ENCODE measurements at regions not wholly inside any gene's neighbourhood (a gene's known extent, or its start where the extent isn't known, plus 50 kb on each side); places are given as distances from the start of the nearest gene placed in this dataset.

DNA sequence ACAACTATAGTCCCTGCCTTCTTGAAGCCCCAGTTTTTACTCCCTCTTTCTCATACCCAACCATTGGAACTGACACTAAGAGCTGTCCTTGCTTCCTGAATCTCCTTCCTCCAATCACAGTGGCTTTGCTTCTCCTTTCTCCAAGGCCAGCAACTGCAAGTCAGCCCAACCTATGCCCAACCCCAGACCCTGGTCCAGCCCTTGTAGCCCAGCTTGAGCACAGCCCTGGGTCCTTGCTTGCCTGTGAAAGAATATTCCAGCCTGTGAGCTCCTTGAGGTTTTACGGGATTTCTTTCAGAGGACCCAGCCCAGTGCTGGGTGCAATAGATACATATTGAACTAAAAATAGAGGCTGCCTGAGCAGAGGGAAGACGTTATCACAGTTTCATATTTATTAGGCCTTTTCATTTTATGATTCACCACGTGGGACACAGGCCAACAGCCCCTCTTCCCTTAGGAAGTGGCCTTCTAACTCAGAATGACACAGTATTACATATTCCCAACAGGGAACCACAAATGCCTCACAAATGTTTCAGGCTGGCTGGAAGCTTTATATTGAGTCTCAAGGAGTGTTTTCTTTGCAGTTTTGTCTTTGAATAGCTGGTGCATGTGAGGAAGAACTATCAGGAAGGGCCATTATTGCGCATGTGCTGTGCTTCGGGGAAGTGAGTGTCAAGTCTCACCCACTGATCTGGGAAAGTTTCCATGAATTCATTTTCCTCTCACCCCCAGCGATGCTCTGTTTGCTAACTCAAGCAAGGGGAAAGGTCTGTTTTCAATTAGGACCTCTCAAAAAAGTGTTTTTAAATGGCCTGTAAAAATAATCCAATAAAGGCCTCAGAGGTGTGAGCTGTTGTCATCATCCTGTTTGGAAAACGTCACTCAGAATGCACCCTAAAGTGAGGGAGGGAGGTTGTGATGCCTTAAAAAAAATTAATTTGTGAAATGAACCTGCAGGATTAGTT is 92.3 kb upstream of the NFIA start:
- Histone ChIP-seq H3K27me3 (ENCODE audit: control insufficient read depth in 2 of 2, insufficient read depth in 1 of 2, low read length in 1 of 2) (no peaks in the 10 kb centered on the region), H3K36me3 (ENCODE audit: control insufficient read depth in 2 of 2, insufficient read depth in 2 of 2, low read length in 1 of 2) (no peaks in the 10 kb centered on the region), H3K27ac (ENCODE audit: low read depth in 1 of 2, low read length in 1 of 2) (no peak overlapping the region), H3K4me3 (ENCODE audit: low read length in 2 of 2) (no peak overlapping the region), H3K4me1 (ENCODE audit: control insufficient read depth in 2 of 2, insufficient read depth in 2 of 2, low read length in 2 of 2) (no peaks in the 10 kb centered on the region), H3K9me3 (ENCODE audit: control insufficient read depth in 2 of 2, insufficient read depth in 1 of 2, low read length in 1 of 2) (no peaks in the 10 kb centered on the region)
- no peak for DNase-seq (ENCODE audit: low read depth in 6 of 9, low spot score in 9 of 9)
- WGBS, result 83% methylated on average over 7 of the region's 7 CpGs

DNA sequence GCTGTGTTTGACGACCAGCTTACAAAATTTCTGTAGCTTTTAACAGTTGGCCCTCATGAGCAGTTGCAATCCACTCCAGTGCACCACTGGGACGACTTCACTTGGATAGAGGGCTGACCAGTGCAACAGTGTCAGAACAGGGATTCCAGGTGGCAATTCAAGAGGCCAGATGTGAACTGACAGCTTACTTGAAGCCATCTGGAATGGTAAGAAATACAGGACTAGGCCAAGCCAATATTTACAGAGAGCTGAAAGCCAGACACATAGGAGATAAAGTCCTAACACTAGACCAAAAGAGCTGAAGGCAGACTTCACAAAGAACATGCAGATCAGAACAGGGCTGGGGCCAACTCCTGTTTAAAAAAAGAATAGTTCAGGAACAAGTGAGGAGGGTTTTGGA is 93.5 kb upstream of the NFIA start:
- WGBS, result 97% methylated on average over 2 of the region's 2 CpGs
- H3K27me3 ChIP-seq (ENCODE audit: control insufficient read depth in 2 of 2, insufficient read depth in 1 of 2, low read length in 1 of 2), result no peaks in the 10 kb centered on the region

DNA sequence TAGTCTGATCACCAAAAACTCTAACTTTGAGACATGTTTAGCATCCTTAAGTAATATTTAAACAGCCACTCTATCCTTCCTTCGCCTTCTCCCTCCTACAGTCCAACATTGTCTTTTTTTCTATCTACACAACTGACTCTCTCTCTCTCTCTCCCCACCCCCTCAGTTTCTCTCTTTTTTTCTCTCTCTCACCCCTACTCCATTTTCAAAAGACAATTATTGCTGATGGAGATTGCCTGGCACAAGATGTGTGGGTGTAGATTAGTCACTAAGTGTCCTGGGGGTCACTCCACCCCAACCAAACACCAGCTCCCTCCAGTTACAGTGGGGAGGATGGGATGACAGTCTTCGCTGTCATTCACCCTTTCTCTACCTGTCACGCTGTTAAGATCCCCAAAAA is 94.5 kb upstream of the NFIA start:
- H3K36me3 ChIP-seq (ENCODE audit: control insufficient read depth in 2 of 2, insufficient read depth in 2 of 2, low read length in 1 of 2), result no peaks in the 10 kb centered on the region
- no peaks in the 10 kb centered on the region for H3K9me3 ChIP-seq (ENCODE audit: control insufficient read depth in 2 of 2, insufficient read depth in 1 of 2, low read length in 1 of 2)
- H3K27ac ChIP-seq (ENCODE audit: low read depth in 1 of 2, low read length in 1 of 2), result no peak overlapping the region
- 97% methylated on average over 3 of the region's 3 CpGs for WGBS
- H3K4me1 ChIP-seq (ENCODE audit: control insufficient read depth in 2 of 2, insufficient read depth in 2 of 2, low read length in 2 of 2), result peaks cover 0 to 9% of the 10 kb centered on the region in 2 donors
- no peak for DNase-seq (ENCODE audit: low read depth in 6 of 9, low spot score in 9 of 9)
- no peaks in the 10 kb centered on the region for H3K27me3 ChIP-seq (ENCODE audit: control insufficient read depth in 2 of 2, insufficient read depth in 1 of 2, low read length in 1 of 2)
- H3K4me3 ChIP-seq (ENCODE audit: low read length in 2 of 2), result no peak overlapping the region

More for the DNA sequence above, 93.5 kb upstream of the NFIA start:
- Histone ChIP-seq H3K9me3 (ENCODE audit: control insufficient read depth in 2 of 2, insufficient read depth in 1 of 2, low read length in 1 of 2) (no peaks in the 10 kb centered on the region), H3K4me3 (ENCODE audit: low read length in 2 of 2) (no peak overlapping the region), H3K4me1 (ENCODE audit: control insufficient read depth in 2 of 2, insufficient read depth in 2 of 2, low read length in 2 of 2) (peaks cover 0 to 5% of the 10 kb centered on the region in 2 donors), H3K36me3 (ENCODE audit: control insufficient read depth in 2 of 2, insufficient read depth in 2 of 2, low read length in 1 of 2) (no peaks in the 10 kb centered on the region), H3K27ac (ENCODE audit: low read depth in 1 of 2, low read length in 1 of 2) (no peak overlapping the region)
- DNase-seq (ENCODE audit: low read depth in 6 of 9, low spot score in 9 of 9), result no peak

GRCh38 chr1:60984062-60984799 is 98.1 kb upstream of the NFIA start:
- peaks cover 0 to 9% of the 10 kb centered on the region in 2 donors for H3K4me1 ChIP-seq (ENCODE audit: control insufficient read depth in 2 of 2, insufficient read depth in 2 of 2, low read length in 2 of 2)
- no peaks in the 10 kb centered on the region for H3K9me3 ChIP-seq (ENCODE audit: control insufficient read depth in 2 of 2, insufficient read depth in 1 of 2, low read length in 1 of 2)
- H3K27me3 ChIP-seq (ENCODE audit: control insufficient read depth in 2 of 2, insufficient read depth in 1 of 2, low read length in 1 of 2), result no peaks in the 10 kb centered on the region
- peak overlapping the region; percentile 46 to 53 for H3K27ac ChIP-seq (ENCODE audit: low read depth in 1 of 2, low read length in 1 of 2)
- WGBS, result 90% methylated on average over 7 of the region's 7 CpGs
- H3K36me3 ChIP-seq (ENCODE audit: control insufficient read depth in 2 of 2, insufficient read depth in 2 of 2, low read length in 1 of 2), result no peaks in the 10 kb centered on the region
- DNase-seq (ENCODE audit: low read depth in 6 of 9, low spot score in 9 of 9), result no peak
- no peak overlapping the region for H3K4me3 ChIP-seq (ENCODE audit: low read length in 2 of 2)

GRCh38 chr1:60983701-60984061 is 98.7 kb upstream of the NFIA start:
- H3K4me1 ChIP-seq (ENCODE audit: control insufficient read depth in 2 of 2, insufficient read depth in 2 of 2, low read length in 2 of 2), result peaks cover 0 to 9% of the 10 kb centered on the region in 2 donors
- whole genome bisulfite sequencing, result 82% methylated on average over 8 of the region's 8 CpGs
- peak overlapping the region; percentile 31 to 69 for H3K27ac ChIP-seq (ENCODE audit: low read depth in 1 of 2, low read length in 1 of 2)
- H3K4me3 ChIP-seq (ENCODE audit: low read length in 2 of 2), result no peak overlapping the region
- no peaks in the 10 kb centered on the region for H3K27me3 ChIP-seq (ENCODE audit: control insufficient read depth in 2 of 2, insufficient read depth in 1 of 2, low read length in 1 of 2)
- no peaks in the 10 kb centered on the region for H3K36me3 ChIP-seq (ENCODE audit: control insufficient read depth in 2 of 2, insufficient read depth in 2 of 2, low read length in 1 of 2)
- H3K9me3 ChIP-seq (ENCODE audit: control insufficient read depth in 2 of 2, insufficient read depth in 1 of 2, low read length in 1 of 2), result no peaks in the 10 kb centered on the region
- no peak for DNase-seq (ENCODE audit: low read depth in 6 of 9, low spot score in 9 of 9)

DNA sequence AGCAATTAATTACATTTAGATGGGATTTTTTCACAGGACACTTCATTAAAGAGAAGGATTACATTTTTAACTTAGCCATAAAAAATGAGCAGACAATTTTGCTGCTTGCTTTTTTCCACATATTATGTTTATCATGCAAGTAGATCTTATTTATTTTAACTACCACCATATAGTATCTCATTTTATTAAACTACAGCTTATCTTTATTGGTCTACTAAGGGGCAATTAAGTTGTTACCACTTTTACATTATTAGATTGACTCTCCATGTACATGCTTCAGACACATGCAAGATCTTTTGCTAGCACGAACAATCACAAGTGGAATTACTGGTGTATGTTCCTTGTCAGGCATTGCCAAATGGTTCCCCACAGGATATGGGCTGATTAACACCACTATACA is 99.8 kb upstream of the NFIA start:
- no peak for DNase-seq (ENCODE audit: low read depth in 6 of 9, low spot score in 9 of 9)
- no peaks in the 10 kb centered on the region for H3K9me3 ChIP-seq (ENCODE audit: control insufficient read depth in 2 of 2, insufficient read depth in 1 of 2, low read length in 1 of 2)
- H3K4me3 ChIP-seq (ENCODE audit: low read length in 2 of 2), result no peak overlapping the region
- peaks cover 0 to 9% of the 10 kb centered on the region in 2 donors for H3K4me1 ChIP-seq (ENCODE audit: control insufficient read depth in 2 of 2, insufficient read depth in 2 of 2, low read length in 2 of 2)
- no peaks in the 10 kb centered on the region for H3K27me3 ChIP-seq (ENCODE audit: control insufficient read depth in 2 of 2, insufficient read depth in 1 of 2, low read length in 1 of 2)
- no peaks in the 10 kb centered on the region for H3K36me3 ChIP-seq (ENCODE audit: control insufficient read depth in 2 of 2, insufficient read depth in 2 of 2, low read length in 1 of 2)
- 100% methylated on average over 1 of the region's 1 CpG for WGBS
- no peak overlapping the region for H3K27ac ChIP-seq (ENCODE audit: low read depth in 1 of 2, low read length in 1 of 2)

- no peak overlapping the region for H3K27ac ChIP-seq (ENCODE audit: low read depth in 1 of 2, low read length in 1 of 2)
- H3K27me3 ChIP-seq (ENCODE audit: control insufficient read depth in 2 of 2, insufficient read depth in 1 of 2, low read length in 1 of 2), result no peaks in the 10 kb centered on the region
- no peaks in the 10 kb centered on the region for H3K36me3 ChIP-seq (ENCODE audit: control insufficient read depth in 2 of 2, insufficient read depth in 2 of 2, low read length in 1 of 2)
- no peak for DNase-seq (ENCODE audit: low read depth in 6 of 9, low spot score in 9 of 9)
- WGBS, result 96% methylated on average over 1 of the region's 1 CpG
- no peaks in the 10 kb centered on the region for H3K9me3 ChIP-seq (ENCODE audit: control insufficient read depth in 2 of 2, insufficient read depth in 1 of 2, low read length in 1 of 2)
- no peak overlapping the region for H3K4me3 ChIP-seq (ENCODE audit: low read length in 2 of 2)
- H3K4me1 ChIP-seq (ENCODE audit: control insufficient read depth in 2 of 2, insufficient read depth in 2 of 2, low read length in 2 of 2), result peaks cover 0 to 9% of the 10 kb centered on the region in 2 donors
Measured at GRCh38 chr1:60981357-60981756, 101.0 kb upstream of the NFIA start.

DNA sequence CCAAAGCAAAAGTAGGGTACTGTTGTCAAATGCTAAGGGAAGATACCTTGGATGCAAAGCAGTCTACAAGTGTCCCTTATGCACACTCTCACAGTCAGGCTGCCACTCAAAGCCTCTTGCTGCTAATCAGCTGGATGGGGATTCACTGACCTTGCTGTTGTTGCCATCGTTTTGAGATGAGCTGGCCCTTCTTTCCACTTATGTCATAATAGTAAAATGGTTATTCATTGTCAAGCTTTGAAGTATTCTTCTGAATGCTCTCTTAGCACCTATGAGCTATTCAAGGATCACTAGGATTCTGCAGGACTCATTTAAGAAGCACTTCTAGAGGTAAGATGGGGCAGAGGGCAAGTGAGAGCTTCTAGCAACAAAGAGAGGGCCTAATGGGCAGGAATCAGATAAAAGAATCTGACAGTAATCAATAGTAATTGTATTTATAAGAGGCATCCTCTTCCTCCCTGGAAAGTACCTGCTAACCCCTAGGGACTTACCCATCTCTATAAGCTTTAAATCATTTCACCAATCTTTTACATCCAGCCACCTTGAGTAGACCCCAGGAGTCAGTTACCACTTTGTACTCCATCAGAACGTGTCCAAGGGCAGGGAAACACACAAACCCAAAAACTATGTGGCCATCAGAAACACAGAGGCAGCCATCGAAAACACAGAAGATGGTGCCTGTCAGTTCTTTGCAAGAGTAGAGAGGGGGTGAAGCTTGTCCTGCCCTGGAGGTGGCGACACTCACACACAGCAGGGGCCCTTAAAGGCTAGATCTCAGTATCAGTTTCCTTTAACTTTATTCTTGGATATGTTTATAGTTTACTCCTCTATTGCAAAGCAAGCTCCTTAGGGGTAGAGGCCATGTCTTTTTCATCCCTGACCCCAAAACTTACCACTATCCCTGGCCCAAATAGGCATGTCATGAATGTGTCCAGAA is 103.7 kb upstream of the NFIA start:
- Histone ChIP-seq H3K36me3 (ENCODE audit: control insufficient read depth in 2 of 2, insufficient read depth in 2 of 2, low read length in 1 of 2) (no peaks in the 10 kb centered on the region), H3K9me3 (ENCODE audit: control insufficient read depth in 2 of 2, insufficient read depth in 1 of 2, low read length in 1 of 2) (no peaks in the 10 kb centered on the region), H3K27me3 (ENCODE audit: control insufficient read depth in 2 of 2, insufficient read depth in 1 of 2, low read length in 1 of 2) (no peaks in the 10 kb centered on the region), H3K4me3 (ENCODE audit: low read length in 2 of 2) (no peak overlapping the region), H3K27ac (ENCODE audit: low read depth in 1 of 2, low read length in 1 of 2) (no peak overlapping the region), H3K4me1 (ENCODE audit: control insufficient read depth in 2 of 2, insufficient read depth in 2 of 2, low read length in 2 of 2) (peaks cover 0 to 3% of the 10 kb centered on the region in 2 donors)
- peak in 2 of 9 donors; percentile 15 to 24 for DNase-seq (ENCODE audit: low read depth in 6 of 9, low spot score in 9 of 9)
- WGBS, result 77% methylated on average over 4 of the region's 4 CpGs

Measured in thymus (tissue), 11 donors.